ENCODE measurements at regions not wholly inside any gene's neighbourhood (a gene's known extent, or its start where the extent isn't known, plus 50 kb on each side); places are given as distances from the start of the nearest gene placed in this dataset.

DNA sequence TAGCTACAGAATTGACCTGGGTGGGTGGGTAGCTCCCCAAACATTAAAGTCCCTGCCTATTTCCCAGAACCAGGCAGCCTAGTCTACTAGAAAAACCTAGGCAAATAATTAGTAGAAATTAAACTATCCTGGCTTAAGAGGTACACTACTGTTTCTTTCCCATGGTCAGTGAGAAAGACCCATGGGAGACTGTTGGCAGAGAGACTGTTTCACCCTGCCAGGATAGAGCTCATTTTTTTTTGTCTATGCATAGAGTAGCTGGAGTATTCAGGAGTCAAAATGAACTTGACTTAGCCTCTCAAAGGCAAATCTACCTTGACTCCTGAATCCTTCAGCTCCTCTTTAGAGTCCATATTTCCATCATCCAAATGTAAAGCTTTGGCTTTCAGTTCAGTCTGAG is 107.0 kb upstream of the AR start:
- TF ChIP-seq, protein P1, sequence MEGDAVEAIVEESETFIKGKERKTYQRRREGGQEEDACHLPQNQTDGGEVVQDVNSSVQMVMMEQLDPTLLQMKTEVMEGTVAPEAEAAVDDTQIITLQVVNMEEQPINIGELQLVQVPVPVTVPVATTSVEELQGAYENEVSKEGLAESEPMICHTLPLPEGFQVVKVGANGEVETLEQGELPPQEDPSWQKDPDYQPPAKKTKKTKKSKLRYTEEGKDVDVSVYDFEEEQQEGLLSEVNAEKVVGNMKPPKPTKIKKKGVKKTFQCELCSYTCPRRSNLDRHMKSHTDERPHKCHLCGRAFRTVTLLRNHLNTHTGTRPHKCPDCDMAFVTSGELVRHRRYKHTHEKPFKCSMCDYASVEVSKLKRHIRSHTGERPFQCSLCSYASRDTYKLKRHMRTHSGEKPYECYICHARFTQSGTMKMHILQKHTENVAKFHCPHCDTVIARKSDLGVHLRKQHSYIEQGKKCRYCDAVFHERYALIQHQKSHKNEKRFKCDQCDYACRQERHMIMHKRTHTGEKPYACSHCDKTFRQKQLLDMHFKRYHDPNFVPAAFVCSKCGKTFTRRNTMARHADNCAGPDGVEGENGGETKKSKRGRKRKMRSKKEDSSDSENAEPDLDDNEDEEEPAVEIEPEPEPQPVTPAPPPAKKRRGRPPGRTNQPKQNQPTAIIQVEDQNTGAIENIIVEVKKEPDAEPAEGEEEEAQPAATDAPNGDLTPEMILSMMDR (IDR thresholded peaks at IDR 0.05): no peak
- TF ChIP-seq POLR2A (IDR thresholded peaks at IDR 0.05): no peak
